Left renal cortex interstitium (tissue), 4 donors: ENCODE measurements at regions not wholly inside any gene's neighbourhood (a gene's known extent, or its start where the extent isn't known, plus 50 kb on each side); places are given as distances from the start of the nearest gene placed in this dataset.

Experiments
- DNase-seq, 4 donors: peaks; one replicate each; pipeline ENCODE4 v3.0.0-alpha.2; 2013; ENCODE audit warnings: low read depth in 4 of 4, low spot score in 2 of 4, missing footprints in 1 of 4

DNA sequence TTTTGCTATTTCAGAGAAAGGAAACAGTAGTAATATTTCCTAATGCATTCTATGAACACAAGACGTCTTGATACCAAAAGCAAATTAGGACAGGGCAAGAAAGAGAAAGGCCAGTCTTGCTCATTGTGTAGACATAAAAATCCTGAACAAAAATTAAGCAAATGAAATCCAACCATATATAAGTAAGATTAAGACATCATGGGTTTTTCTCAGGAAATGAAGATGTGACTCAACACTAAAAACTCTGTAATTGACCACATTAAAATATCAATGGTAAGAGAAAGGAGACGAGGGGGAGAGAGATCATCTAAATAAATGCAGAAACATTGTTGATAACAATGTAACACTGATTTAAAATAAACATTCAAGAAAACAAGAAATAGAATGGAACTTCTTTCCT is 205.4 kb downstream of the SOD2 start:
- DNase-seq, result no peak

DNA sequence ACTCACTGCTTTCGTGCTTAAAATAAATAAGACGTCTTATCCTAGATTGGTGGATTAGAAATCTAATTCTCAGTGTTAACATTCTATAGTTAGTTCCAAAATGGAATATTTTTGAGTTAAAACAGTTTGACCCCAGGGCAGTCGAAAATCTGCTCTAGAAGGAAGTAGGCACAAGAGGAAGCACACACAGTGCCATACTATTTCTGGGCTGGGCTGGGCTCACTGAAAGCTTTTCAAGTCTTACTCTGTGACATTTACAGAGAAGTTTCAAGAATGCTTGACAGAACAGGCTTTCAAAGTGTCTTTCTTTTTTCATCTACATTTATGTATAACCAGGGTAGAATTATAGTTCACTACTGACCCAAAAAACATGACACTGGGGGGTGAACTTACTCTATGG is 209.8 kb downstream of the SOD2 start:
- DNase-seq, result no peak

DNA sequence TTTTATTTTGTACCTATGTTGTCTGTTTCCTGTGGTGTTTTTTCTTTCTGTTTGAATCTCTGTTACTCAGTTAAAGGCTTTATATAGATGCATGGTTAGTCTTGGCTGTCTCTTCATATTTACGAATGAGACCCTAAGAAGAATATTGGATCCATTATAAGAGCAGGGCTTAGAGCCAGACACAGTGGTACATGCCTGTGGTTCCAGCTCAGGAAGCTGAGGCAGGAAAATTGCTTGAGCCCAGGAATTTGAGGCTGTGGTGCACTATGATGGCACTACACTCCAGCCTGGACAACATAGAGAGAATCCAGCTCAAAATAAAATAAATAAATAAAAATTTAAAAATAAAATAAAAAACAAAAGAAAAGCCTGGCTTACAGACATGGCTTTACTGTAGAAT is 211.1 kb downstream of the SOD2 start:
- DNase-seq, result no peak

DNA sequence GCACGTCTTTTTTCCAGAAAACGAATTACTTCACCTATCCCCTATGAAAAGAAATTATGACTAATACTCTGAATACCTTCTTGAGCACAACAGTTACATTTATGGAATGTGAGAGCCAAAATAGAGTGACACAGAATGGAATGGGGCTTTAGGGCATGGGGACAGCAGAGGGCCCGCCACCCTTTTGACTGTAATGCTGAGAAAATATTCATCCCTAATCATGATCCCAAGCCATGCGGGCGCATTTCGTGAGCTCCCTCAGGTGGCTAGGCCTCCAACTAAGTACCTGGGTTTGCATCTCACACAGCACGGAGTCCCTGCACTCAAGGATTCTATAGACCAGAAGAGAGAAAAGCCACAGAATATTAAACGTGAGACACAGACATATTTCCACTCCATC is 212.6 kb downstream of the SOD2 start:
- DNase-seq, result no peak

DNA sequence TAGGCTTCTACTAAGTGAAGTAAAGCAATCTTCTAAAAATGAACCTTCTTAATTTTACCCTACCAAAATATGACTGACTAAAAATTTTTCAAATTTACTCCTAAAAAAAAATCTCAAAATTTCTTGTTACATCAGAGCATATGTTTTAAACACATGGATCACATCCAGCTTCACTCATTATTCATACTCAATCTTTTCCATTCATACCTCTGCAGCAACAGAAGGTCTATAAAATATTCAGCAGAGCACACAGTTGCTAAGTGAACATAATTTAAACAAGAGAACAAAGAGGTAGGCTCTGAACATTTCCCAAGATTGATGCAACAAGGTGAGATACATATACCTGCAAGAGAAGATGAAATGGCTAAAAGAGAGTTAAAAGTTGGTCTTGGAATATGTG is 213.9 kb downstream of the SOD2 start:
- DNase-seq, result no peak

DNA sequence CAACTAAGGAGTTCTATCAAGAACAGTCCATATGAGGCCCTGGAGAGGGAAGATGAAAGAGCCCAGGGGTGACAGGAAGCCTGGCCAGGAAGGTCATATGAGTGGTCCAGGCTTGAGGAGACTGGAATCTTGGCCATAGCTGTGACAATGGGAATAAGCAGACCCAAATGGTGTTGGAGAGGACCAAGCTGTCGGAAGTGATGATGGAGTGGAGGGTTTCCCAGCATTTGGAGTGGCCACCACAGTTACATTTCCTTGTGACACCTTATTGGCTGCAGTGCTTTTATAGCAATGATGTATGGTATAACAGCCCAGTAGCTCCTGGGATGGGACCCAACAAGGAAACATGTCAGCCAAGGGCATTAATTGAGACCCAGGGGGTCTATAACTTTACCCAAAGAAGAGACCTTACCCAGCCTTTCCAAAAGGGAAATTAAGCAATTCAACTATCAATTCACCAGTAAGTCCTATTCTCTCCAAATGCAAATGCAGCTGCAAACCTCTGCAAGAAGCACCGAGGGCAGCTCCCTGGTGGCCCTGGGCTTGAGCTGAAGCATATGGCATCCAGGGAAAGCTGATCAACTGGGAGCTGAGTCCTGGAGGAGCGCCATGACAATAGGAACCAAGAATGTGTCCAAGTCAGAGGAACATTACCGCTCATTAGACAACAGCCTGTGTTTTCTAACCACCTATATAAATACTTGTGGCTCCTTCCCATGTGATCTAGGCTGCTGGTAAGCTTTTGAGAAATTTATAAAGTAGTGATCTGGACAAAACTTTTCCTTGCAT is 219.4 kb downstream of the SOD2 start:
- peak in 2 of 4 donors; percentile 8 to 29 for DNase-seq

DNA sequence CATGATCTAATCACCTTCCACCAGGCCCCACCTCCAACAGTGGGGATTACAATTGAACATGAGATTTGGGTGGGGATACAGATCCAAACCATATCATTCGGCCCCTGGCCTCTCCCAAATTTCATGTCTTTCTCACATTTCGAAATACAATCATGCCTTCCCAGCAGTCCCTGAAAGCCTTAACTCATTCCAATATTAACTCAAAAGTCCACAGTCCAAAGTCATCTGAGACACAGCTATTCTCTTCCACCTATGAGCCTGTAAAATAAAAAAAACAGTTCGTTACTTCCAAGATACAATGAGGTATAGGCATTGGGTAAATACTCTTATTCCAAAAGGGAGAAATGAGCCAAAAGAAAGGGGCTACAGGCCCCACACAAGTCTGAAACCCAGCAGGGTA is 222.6 kb downstream of the SOD2 start:
- no peak for DNase-seq

DNA sequence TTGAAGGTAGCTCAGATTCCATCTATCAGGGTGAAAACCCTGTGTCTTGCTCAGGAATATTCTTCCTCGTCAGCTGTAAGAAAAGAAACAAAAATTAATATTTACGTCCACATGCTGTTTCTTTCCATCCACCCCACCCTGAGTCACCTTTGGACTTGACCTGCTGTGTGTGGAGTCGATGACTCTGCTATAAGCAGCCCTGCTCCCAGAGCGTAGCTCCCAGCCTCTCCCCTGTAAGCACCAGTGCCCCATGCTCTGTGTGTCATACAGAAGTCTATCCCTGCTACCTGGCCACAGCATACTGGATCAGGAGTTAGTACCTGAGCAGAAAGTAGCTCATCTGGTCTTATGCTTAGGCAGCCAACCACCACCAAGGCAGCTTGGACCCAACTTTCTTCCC is 223.6 kb downstream of the SOD2 start:
- no peak for DNase-seq

DNA sequence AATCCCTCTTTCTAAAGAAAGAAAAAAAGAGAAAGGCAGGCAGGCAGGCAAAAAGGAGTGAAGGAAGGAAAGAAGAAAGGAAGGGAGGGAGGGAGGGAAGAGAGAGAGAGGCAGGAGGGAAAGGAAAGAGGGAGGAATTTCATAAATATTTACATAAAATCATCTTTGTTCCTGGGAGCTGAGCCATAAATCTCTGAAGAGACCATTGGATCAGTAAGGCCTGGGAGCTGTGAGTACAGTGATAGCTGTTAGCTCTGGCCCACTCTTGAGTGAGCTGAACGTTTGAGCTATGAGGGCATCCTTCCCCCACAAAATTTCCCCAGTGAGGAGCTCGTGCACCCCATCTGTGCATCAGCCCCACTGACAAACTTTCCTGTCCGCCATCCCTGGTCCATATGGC is 224.0 kb downstream of the SOD2 start:
- no peak for DNase-seq

DNA sequence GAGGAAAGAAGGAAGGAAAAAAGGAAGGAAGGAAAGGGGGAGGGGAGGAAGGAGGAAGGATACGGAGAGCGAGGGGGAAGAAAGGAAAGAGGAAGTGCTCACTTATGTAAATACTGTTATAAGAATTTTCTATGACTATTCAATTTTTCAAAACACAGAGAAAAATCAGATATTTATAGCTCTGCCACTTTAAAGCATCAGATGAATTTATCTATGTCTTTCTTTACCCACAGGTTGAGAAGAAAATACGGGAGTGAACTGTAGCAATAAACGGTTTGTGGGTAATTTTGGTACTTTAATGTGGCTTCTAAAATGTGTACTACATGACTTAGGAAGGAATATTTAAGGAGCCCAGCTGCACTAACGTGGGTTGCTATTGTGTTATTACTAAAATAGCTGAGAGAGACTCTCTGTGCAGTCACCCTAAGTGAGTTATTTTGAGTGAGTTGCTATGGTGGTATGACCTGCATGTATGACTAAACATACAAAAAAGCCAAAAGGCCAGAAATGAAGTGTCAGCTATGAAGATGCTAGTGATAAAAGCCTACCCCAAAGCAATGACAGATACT is 225.5 kb downstream of the SOD2 start:
- DNase-seq, result no peak

DNA sequence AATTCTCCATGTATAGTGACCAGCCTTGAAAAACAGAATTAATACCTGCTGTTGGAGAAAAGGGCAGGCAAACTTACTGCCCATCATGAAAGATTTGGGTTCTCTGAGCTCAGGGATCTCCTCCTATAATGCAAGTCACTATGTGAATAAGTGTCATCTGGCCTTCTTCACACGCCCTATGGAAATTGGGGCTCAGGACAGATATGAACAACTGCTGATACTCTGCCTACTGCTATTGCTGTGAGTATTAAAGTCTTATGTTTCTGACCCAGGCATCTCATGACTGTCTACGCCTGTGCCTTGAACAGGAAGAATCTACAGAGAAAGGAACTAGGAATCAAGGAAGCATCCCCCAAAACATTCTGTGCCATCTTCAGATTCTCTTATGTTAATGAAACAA is 226.1 kb downstream of the SOD2 start:
- no peak for DNase-seq

DNA sequence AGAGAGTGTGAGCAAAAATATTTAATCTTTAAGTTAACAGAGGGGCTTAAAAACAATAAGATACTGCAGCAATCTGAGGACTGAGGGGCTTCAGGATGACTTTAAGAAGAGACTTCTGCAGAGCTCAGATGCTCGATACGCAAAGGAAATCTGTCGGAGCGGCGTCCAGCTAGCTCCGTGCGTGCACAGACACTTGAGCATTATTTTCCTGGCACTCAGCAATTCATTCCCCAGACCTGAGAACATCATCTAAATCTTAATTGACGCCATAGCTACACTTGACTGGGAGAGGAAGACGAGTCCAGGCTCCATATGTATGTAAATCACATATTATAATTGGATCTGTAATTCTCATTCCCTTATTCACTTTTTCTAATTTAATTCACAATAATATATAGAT is 228.2 kb downstream of the SOD2 start:
- DNase-seq, result no peak

DNA sequence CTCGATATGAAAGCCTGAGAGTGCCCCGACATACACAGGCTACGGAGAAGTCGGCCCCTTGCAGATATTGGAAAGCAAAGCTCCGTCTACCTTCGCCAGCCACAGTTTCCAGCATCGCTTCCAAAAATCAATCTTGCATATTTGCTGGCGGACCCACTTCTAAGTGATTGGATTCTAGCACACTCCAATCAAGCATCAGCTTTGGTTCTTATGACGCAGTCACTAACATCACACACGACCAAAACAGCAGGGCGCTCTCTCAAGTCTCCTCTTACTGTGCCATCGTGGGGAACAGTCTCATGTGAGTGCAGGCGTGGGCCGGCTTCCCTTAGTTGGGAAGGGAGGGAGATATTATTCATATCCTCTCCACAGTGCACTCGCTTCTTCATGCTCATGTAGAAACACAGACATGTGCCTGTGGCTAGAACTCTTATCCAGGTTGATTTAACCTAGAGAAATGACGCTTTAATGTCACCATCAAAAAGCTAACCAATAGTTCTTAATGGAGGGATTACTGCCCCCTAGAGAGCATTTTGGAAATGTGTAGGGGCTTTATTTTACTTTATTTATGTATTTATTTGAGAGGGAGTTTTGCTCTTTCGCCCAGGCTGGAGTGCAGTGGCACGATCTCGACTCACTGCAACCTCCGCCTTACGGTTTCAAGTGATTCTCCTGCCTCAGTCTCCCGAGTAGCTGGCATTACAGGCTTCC is 229.8 kb downstream of the SOD2 start:
- DNase-seq, result peak in 1 of 4 donors; percentile 10

DNA sequence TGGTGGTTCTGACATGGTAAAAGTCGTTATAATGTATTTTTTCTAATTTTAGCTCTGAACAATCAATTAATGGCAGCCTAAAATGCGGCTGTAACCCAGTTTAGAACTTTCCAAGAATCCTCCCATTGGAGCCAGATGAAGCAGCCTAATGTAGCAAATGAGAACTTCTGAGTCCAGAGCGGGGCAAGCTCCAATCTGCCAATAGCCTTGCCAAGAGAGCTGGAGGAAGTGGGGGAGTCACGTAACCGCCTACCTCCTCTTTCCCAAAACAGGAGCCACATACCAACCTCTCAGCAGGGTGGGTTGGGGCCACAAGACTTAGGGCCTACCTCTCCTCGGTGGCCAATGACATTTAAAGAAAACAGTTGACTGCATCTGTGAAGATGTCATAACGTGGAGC is 230.6 kb downstream of the SOD2 start:
- DNase-seq, result no peak

DNA sequence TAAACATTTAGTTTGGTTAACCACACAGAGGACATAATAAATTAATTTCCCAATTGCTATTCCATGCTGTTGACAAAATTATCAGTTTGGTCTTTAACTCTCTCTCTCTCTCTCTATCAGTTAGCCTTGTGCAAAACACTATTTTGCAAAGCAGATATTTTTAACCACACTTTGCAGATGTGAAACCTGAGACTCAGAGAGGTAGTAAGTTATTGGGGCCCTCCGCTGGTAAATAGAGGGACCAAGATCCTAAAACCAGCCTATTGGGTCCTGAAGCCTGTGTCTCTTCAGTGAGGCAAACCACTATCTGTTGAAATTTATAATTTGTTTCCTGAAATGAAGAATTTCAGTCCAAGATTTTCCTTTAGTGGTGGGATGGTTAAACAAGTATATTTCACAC is 231.0 kb downstream of the SOD2 start:
- no peak for DNase-seq

DNA sequence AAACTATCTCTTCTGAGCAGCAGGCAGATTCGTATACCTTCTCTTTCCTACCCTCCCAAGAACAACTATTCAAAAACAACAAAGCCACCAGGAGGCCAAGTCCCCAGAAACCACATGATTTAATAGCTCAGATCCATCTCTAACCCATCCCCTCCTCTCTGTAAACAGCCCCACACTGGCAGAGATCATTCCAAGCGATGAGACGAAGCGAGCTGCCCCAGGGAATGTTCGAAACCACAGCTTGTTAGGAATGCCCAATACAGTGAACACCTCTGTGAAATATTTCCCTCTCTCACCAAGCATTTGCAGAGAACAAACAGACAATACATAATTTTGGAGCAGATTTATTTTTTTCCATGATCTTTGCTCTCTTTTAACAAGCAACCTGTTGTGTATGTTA is 231.8 kb downstream of the SOD2 start:
- no peak for DNase-seq

DNA sequence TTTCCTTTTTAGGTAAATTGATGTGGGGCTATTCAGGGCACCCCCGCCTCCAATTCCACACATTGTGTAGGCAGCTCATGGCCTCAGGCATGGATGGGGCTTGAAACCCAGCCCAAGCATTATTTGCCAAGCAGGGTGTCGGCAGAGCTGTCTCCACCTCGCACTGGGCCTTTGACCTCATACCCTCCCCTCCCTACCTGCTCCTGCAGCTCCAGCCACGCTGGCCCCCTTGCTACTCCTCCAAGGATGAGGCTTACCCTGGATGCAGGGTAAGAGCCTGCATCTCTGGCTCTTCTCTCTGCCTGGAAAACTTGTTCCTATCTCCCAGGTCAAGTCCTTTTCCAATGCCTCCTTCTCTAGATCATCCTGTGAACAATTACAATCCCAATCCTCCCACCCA is 232.6 kb downstream of the SOD2 start:
- DNase-seq, result no peak

DNA sequence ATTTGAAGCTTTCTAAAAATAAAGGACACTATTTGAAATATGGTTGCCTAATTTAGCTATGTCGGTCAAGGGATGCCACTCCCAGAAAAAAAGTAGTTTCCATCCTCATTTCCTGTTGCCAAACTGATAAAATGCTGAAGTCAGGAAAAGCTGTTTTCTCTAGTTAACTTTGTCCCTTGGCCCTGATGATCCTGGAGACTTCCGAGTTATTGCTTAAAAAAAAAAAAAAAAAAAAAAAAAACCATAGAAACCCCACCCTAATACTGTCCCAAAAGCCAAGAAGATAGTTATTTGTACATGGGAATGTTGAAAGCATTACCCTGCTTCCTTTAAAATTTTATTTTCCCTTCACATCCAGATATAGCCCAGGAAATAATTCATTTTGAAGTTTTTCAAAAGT is 236.7 kb downstream of the SOD2 start:
- no peak for DNase-seq

DNA sequence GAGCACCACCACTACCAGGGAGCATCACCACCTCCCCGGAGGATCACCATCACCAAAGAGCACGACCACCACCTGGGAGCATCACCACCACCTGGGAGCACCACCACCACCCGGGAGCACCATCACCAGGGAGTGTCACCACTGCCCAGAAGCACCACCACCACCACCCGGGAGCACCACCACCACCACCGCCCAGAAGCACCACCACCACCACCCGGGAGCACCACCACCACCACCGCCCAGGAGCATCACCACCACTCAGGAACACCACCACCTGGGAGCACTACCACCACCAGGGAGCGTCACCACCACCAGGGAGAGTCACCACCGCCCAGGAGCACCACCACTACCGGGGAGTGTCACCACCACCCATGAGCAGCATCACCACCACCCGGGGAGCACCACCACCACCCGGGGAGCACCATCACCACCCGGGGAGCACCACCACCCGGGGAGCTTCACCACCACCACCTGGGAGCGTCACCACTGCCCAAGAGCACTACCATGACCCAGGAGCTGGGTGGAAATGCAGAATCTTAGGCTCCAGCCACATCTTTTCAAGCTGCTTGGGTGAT is 237.3 kb downstream of the SOD2 start:
- no peak for DNase-seq

DNA sequence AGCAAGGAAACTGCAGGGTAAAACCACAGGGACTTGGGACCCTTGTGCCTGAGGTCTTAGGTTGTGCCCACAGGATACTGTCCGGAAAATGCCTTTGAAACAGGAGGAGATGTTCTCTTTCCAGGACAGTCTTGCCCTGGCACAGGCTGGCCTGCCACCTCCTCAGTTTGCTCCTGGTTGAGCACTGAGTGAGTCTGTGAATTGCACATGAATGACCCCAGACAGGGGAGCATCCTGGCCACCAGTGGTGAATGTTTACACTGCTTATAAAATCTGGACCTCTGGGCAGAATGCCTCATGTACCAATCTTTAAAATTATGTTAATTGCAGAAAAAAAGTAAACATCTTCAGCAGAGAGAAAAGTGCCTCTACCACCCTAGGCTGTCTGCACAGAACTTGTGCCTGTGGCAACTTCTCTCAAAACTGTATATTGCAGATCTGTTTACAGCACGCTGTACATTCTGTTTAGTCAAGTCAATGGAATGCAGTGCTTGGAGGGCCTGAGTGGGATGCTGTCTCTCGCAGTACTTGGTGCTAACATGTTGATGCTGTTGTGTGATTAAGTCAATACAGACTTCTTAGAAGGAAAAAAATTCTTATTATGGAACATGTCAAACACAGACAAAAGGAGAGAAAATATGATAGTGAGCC is 242.1 kb downstream of the SOD2 start:
- DNase-seq, result peak in 1 of 4 donors; percentile 29

DNA sequence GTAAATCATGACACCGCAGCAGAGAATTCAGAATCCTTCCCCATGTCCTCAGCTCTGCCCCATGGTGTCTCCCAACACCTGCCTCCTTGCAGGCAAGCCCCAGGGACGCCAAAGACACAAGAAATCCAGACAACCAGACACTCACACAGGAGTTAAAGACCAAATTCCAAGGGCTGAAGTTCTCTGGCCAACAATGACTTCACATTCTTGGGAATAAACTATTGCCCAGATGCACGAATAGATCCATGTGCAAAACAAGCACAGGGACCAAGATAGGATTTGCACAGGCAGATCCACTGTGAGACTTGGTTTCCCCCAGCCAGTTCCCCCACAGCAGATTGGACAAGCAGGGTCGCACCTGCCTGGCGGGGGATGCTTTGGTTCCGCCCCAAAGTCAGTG is 246.7 kb downstream of the SOD2 start:
- no peak for DNase-seq
